Bronchial epithelial cell (primary cell): ENCODE measurements at regions not wholly inside any gene's neighbourhood (a gene's known extent, or its start where the extent isn't known, plus 50 kb on each side); places are given as distances from the start of the nearest gene placed in this dataset.
A peak's percentile ranks its signal among the peaks of the same experiment; 100 is the strongest.

Experiments used
- DNase-seq: peaks from one replicate; pipeline ENCODE4 v3.0.0-alpha.2; 2010; ENCODE audit warnings: low read depth
- FAIRE-seq: peaks from 2 replicates; lab custom pipeline; 2011; peaks lifted over from hg19 to GRCh38; lab: Jason Lieb, UNC
- H3K27me3 ChIP-seq: 2 replicates; pipeline ENCODE4 v1.5.1; 2011; ENCODE audit warnings: low read length; ENCODE audit not compliant: control insufficient read depth, insufficient read depth
- H3K36me3 ChIP-seq: 2 replicates; pipeline ENCODE4 v1.5.1; 2011; ENCODE audit warnings: low read length; ENCODE audit not compliant: control insufficient read depth, insufficient read depth
- H3K4me3 ChIP-seq: 2 replicates; pipeline ENCODE4 v1.5.1; 2011; ENCODE audit warnings: mild to moderate bottlenecking, low read depth, low read length, control low read depth
- TF ChIP-seq, protein P1 (sequence below): IDR thresholded peaks from 2 replicates; pipeline ENCODE4 v1.5.1; 2011; ENCODE audit warnings: mild to moderate bottlenecking, moderate library complexity, low read length, control low read depth, inconsistent platforms; ENCODE audit not compliant: insufficient read depth, severe bottlenecking

DNA sequence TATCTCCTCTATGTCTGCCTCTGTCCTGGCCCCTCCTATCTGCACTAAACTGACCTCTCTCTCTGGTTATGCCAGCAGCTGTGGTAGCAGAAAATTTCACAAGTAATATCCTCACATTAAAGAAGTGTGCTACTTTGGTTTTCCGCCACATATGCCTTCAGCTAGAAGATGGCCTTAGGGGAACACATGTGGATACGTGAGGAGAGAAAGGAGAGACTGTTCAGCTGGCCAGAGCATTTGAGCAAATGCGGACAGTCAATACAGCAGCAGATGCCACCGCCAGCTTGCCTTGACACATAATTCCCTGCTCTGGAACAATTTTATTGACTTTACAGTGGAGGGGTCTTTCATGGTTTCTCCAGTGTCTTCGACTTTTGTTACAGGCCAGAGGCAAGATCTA, 434.6 kb downstream of the TAF11L14 start:
- no peak overlapping the region for H3K4me3 ChIP-seq
- DNase-seq = no peak
- TF ChIP-seq, protein P1, sequence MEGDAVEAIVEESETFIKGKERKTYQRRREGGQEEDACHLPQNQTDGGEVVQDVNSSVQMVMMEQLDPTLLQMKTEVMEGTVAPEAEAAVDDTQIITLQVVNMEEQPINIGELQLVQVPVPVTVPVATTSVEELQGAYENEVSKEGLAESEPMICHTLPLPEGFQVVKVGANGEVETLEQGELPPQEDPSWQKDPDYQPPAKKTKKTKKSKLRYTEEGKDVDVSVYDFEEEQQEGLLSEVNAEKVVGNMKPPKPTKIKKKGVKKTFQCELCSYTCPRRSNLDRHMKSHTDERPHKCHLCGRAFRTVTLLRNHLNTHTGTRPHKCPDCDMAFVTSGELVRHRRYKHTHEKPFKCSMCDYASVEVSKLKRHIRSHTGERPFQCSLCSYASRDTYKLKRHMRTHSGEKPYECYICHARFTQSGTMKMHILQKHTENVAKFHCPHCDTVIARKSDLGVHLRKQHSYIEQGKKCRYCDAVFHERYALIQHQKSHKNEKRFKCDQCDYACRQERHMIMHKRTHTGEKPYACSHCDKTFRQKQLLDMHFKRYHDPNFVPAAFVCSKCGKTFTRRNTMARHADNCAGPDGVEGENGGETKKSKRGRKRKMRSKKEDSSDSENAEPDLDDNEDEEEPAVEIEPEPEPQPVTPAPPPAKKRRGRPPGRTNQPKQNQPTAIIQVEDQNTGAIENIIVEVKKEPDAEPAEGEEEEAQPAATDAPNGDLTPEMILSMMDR = no peak
- no peaks in the 10 kb centered on the region for H3K27me3 ChIP-seq
- no peak for FAIRE-seq
- no peaks in the 10 kb centered on the region for H3K36me3 ChIP-seq

DNA sequence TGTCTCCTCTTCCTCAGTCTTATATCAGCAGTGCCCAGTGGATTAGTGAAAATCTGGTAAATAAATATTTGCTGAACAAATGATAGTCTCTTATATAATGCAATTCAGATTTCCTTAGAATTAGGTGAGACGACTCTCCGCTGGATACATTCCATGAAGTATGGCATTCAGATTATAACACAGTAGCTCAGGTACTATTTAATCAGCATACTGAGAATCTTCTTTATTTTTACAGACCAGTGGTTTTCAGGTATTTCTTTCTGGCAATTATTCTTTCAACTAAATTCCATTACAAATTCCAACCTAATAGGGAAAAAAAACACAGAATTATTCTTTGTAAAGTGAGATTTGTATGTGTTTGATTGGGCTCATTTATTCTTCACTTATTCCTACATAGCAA, 435.5 kb downstream of the TAF11L14 start:
- Histone ChIP-seq H3K27me3 (no peaks in the 10 kb centered on the region), H3K36me3 (no peaks in the 10 kb centered on the region), H3K4me3 (no peak overlapping the region)
- TF ChIP-seq, protein P1 = no peak
- FAIRE-seq (no peak), DNase-seq (no peak)

DNA sequence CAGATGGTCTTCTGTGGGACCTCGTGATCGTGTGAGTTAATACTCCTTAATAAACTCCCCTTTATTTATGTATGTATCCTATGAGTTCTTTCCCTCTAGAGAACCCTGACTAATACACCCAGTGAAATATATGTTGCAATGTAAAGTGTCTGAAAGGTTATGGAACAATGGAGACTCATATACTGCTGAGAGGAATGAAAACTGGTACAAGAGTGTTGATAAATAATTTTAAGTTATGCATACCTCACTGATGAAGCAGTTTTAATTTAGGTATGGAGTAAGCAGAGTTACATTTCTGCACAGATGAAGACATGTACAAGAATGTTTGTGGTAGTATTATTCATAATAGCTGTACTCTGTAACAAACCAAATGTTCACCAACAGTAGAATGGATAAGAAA, 438.3 kb downstream of the TAF11L14 start:
- H3K27me3 ChIP-seq = no peaks in the 10 kb centered on the region
- H3K36me3 ChIP-seq = no peaks in the 10 kb centered on the region
- FAIRE-seq (no peak), DNase-seq (peak; percentile 77)
- no peak overlapping the region for H3K4me3 ChIP-seq
- TF ChIP-seq, protein P1 = no peak

DNA sequence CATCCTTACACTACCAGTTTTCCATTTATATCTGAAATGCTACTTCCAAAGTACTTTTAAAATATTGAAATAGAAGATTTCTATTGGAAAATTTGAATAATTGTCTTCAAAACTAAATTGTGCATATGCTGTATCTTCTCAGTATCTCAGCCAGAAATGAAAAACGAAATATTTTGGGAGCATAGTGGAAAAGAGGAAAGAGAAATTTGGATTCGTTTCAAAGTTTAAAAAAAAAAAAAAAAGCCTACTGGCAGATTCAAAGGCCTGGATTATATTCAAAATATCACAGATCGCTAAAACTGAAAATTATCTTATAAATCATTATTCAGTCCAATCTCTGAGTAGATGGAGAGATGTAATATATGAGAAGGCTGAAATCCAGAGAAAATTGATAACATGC, 440.7 kb downstream of the TAF11L14 start:
- Histone ChIP-seq H3K36me3 (no peaks in the 10 kb centered on the region), H3K27me3 (no peaks in the 10 kb centered on the region), H3K4me3 (no peak overlapping the region)
- DNase-seq (no peak), FAIRE-seq (no peak)
- TF ChIP-seq, protein P1 = no peak

DNA sequence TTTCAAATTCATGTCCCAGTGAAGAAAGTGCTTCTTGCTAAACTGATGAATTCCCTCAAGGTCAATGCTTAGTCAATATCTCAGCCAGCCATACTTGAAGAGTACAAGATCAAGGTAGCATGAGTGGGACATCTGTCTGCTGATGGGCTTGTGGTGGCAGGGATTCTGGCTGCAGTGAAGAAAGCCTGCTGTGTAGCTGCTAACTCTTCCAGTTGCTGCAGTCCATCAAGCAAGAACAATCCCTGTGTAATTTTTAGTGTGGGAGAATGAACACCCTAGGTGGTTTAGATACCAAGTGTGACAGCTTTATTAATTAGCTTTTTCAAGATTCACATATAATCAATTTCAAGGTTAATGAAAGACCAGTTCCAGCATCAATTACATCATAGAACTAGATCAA, 443.9 kb downstream of the TAF11L14 start:
- FAIRE-seq = peak; percentile 43
- TF ChIP-seq, protein P1 = no peak
- Histone ChIP-seq H3K36me3 (no peaks in the 10 kb centered on the region), H3K27me3 (no peaks in the 10 kb centered on the region), H3K4me3 (no peak overlapping the region)
- DNase-seq = no peak

DNA sequence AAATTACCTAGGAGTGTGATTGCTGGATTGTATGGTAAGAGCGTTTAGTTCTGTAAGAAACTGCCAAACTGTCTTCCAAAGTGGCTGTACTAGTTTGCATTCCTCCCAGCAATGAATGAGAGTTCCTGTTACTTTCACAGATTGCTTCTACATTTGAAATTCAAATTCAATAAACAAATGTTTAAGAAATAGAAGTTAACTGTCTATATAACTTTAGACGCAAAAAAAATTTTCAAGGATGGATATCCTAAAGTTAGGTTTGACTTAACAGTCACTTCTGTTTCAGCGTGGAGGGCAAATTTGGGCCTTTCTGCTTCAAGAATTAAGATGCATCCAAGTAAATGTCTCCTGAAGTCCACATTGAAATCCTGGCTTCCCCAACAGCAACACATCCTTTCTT, 445.6 kb downstream of the TAF11L14 start:
- H3K36me3 ChIP-seq = no peaks in the 10 kb centered on the region
- DNase-seq = no peak
- H3K27me3 ChIP-seq = no peaks in the 10 kb centered on the region
- no peak overlapping the region for H3K4me3 ChIP-seq
- FAIRE-seq = no peak
- TF ChIP-seq, protein P1 = no peak
